Right renal pelvis (tissue), 4 donors: ENCODE measurements at regions not wholly inside any gene's neighbourhood (a gene's known extent, or its start where the extent isn't known, plus 50 kb on each side); places are given as distances from the start of the nearest gene placed in this dataset.

Experiments
- DNase-seq, 4 donors: peaks; one replicate each; pipeline ENCODE4 v3.0.0-alpha.2; 2013; ENCODE audit warnings: low read depth in 4 of 4, low spot score in 3 of 4, missing footprints in 1 of 4

- no peak for DNase-seq
These were observed 328.2 kb upstream of the NCAM1 start for GRCh38 chr11:112632866-112633505.

GRCh38 chr11:112634551-112634950 lies 326.7 kb upstream of the NCAM1 start:
- DNase-seq: no peak

GRCh38 chr11:112634995-112635737 lies 326.1 kb upstream of the NCAM1 start:
- DNase-seq: no peak

- no peak for DNase-seq
These were observed 324.1 kb upstream of the NCAM1 start for GRCh38 chr11:112637076-112637475.

- DNase-seq: no peak
These were observed 323.3 kb upstream of the NCAM1 start for GRCh38 chr11:112637876-112638275.

- DNase-seq: no peak
These were observed 321.8 kb upstream of the NCAM1 start for GRCh38 chr11:112639469-112639868.

- DNase-seq: no peak
These were observed 317.8 kb upstream of the NCAM1 start for GRCh38 chr11:112643416-112643815.

- DNase-seq: no peak
These were observed 316.6 kb upstream of the NCAM1 start for GRCh38 chr11:112644410-112645131.

- DNase-seq: no peak
These were observed 311.4 kb upstream of the NCAM1 start for GRCh38 chr11:112649856-112650255.

GRCh38 chr11:112650527-112650926 lies 310.7 kb upstream of the NCAM1 start:
- no peak for DNase-seq

GRCh38 chr11:112651386-112651785 lies 309.8 kb upstream of the NCAM1 start:
- no peak for DNase-seq

- no peak for DNase-seq
These were observed 308.3 kb upstream of the NCAM1 start for GRCh38 chr11:112652786-112653390.

- peak; percentile 62 to 74 (median 68) for DNase-seq
These were observed 305.8 kb upstream of the NCAM1 start for GRCh38 chr11:112655371-112655770.

GRCh38 chr11:112656772-112657428 lies 304.3 kb upstream of the NCAM1 start:
- no peak for DNase-seq

GRCh38 chr11:112658431-112658878 lies 302.8 kb upstream of the NCAM1 start:
- DNase-seq: no peak

GRCh38 chr11:112661146-112661545 lies 300.1 kb upstream of the NCAM1 start:
- DNase-seq: no peak

- DNase-seq: no peak
These were observed 299.6 kb upstream of the NCAM1 start for GRCh38 chr11:112661571-112661970.

GRCh38 chr11:112662554-112662953 lies 298.7 kb upstream of the NCAM1 start:
- no peak for DNase-seq

GRCh38 chr11:112663947-112664634 lies 297.1 kb upstream of the NCAM1 start:
- DNase-seq: no peak

GRCh38 chr11:112665291-112665690 lies 295.9 kb upstream of the NCAM1 start:
- DNase-seq: no peak
